ENCODE measurements at regions not wholly inside any gene's neighbourhood (a gene's known extent, or its start where the extent isn't known, plus 50 kb on each side); places are given as distances from the start of the nearest gene placed in this dataset.

GRCh38 chr9:107929443-107929842 is 439.9 kb upstream of the KLF4 start:
- TF ChIP-seq, protein P1, sequence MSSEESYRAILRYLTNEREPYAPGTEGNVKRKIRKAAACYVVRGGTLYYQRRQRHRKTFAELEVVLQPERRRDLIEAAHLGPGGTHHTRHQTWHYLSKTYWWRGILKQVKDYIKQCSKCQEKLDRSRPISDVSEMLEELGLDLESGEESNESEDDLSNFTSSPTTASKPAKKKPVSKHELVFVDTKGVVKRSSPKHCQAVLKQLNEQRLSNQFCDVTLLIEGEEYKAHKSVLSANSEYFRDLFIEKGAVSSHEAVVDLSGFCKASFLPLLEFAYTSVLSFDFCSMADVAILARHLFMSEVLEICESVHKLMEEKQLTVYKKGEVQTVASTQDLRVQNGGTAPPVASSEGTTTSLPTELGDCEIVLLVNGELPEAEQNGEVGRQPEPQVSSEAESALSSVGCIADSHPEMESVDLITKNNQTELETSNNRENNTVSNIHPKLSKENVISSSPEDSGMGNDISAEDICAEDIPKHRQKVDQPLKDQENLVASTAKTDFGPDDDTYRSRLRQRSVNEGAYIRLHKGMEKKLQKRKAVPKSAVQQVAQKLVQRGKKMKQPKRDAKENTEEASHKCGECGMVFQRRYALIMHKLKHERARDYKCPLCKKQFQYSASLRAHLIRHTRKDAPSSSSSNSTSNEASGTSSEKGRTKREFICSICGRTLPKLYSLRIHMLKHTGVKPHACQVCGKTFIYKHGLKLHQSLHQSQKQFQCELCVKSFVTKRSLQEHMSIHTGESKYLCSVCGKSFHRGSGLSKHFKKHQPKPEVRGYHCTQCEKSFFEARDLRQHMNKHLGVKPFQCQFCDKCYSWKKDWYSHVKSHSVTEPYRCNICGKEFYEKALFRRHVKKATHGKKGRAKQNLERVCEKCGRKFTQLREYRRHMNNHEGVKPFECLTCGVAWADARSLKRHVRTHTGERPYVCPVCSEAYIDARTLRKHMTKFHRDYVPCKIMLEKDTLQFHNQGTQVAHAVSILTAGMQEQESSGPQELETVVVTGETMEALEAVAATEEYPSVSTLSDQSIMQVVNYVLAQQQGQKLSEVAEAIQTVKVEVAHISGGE (tag by site-specific recombination; conservative IDR thresholded peaks at IDR 0.05; ENCODE audit: low read depth): no peak
- no peak for TF ChIP-seq ZNF394 (tag by site-specific recombination; IDR thresholded peaks at IDR 0.05; ENCODE audit: borderline replicate concordance)
- TF ChIP-seq SP7 (tag by site-specific recombination; IDR thresholded peaks at IDR 0.05): no peak
- no peak for TF ChIP-seq ZNF37A (tag by site-specific recombination; IDR thresholded peaks at IDR 0.05)
- TF ChIP-seq, protein P2, sequence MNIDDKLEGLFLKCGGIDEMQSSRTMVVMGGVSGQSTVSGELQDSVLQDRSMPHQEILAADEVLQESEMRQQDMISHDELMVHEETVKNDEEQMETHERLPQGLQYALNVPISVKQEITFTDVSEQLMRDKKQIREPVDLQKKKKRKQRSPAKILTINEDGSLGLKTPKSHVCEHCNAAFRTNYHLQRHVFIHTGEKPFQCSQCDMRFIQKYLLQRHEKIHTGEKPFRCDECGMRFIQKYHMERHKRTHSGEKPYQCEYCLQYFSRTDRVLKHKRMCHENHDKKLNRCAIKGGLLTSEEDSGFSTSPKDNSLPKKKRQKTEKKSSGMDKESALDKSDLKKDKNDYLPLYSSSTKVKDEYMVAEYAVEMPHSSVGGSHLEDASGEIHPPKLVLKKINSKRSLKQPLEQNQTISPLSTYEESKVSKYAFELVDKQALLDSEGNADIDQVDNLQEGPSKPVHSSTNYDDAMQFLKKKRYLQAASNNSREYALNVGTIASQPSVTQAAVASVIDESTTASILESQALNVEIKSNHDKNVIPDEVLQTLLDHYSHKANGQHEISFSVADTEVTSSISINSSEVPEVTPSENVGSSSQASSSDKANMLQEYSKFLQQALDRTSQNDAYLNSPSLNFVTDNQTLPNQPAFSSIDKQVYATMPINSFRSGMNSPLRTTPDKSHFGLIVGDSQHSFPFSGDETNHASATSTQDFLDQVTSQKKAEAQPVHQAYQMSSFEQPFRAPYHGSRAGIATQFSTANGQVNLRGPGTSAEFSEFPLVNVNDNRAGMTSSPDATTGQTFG (tag by site-specific recombination; IDR thresholded peaks at IDR 0.05; ENCODE audit: borderline replicate concordance): no peak
- no peak for TF ChIP-seq ZNF747 (tag by site-specific recombination; IDR thresholded peaks at IDR 0.05)
- TF ChIP-seq ZNF544 (tag by site-specific recombination; IDR thresholded peaks at IDR 0.05): no peak
- no peak for TF ChIP-seq ZNF391 (tag by site-specific recombination; IDR thresholded peaks at IDR 0.05; ENCODE audit: borderline replicate concordance, low read depth)
- no peak for TF ChIP-seq ZNF660 (tag by site-specific recombination; IDR thresholded peaks at IDR 0.05)
- TF ChIP-seq, protein P3, sequence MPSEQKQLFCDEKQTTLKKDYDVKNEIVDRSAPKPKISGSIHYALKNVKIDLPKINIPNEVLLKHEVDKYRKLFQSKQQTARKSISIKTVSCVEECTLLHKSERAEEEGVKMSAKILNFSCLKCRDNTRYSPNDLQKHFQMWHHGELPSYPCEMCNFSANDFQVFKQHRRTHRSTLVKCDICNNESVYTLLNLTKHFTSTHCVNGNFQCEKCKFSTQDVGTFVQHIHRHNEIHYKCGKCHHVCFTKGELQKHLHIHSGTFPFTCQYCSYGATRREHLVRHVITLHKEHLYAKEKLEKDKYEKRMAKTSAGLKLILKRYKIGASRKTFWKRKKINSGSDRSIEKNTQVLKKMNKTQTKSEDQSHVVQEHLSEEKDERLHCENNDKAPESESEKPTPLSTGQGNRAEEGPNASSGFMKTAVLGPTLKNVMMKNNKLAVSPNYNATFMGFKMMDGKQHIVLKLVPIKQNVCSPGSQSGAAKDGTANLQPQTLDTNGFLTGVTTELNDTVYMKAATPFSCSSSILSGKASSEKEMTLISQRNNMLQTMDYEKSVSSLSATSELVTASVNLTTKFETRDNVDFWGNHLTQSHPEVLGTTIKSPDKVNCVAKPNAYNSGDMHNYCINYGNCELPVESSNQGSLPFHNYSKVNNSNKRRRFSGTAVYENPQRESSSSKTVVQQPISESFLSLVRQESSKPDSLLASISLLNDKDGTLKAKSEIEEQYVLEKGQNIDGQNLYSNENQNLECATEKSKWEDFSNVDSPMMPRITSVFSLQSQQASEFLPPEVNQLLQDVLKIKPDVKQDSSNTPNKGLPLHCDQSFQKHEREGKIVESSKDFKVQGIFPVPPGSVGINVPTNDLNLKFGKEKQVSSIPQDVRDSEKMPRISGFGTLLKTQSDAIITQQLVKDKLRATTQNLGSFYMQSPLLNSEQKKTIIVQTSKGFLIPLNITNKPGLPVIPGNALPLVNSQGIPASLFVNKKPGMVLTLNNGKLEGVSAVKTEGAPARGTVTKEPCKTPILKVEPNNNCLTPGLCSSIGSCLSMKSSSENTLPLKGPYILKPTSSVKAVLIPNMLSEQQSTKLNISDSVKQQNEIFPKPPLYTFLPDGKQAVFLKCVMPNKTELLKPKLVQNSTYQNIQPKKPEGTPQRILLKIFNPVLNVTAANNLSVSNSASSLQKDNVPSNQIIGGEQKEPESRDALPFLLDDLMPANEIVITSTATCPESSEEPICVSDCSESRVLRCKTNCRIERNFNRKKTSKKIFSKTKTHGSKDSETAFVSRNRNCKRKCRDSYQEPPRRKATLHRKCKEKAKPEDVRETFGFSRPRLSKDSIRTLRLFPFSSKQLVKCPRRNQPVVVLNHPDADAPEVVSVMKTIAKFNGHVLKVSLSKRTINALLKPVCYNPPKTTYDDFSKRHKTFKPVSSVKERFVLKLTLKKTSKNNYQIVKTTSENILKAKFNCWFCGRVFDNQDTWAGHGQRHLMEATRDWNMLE (tag by site-specific recombination; conservative IDR thresholded peaks at IDR 0.05; ENCODE audit: low read depth): no peak
- TF ChIP-seq ZNF211 (tag by site-specific recombination; IDR thresholded peaks at IDR 0.05; ENCODE audit: low read depth): no peak
- TF ChIP-seq ZNF112 (tag by site-specific recombination; IDR thresholded peaks at IDR 0.05): no peak
- no peak for TF ChIP-seq ZBTB1 (tag by site-specific recombination; IDR thresholded peaks at IDR 0.05)
- TF ChIP-seq SALL2 (tag by site-specific recombination; IDR thresholded peaks at IDR 0.05; ENCODE audit: borderline replicate concordance): no peak
- no peak for TF ChIP-seq YY2 (tag by site-specific recombination; IDR thresholded peaks at IDR 0.05)
- ChIA-PET POLR2A (no interaction called here), CTCF (interaction anchor here (0.7 to 0.8 kb wide), 2 partner anchors 506 to 1408 kb away, joined by 3 read pairs; no protein-coding TSS in a partner anchor)
- Histone ChIP-seq H3K27ac (ENCODE audit: extremely low read depth, low read depth, low read length) (no peak overlapping the region), H3K4me1 (ENCODE audit: control insufficient read depth, insufficient read depth, low read length) (no peaks in the 10 kb centered on the region), H3K9me3 (ENCODE audit: control insufficient read depth, insufficient read depth, low read depth, low read length) (no peaks in the 10 kb centered on the region), H3K4me3 (ENCODE audit: low read depth, low read length) (no peak overlapping the region), H3K36me3 (ENCODE audit: control insufficient read depth in 2 of 2, insufficient read depth in 1 of 2, low read length in 2 of 2) (no peaks in the 10 kb centered on the region)
